IMR-90 (cell line): ENCODE measurements at regions not wholly inside any gene's neighbourhood (a gene's known extent, or its start where the extent isn't known, plus 50 kb on each side); places are given as distances from the start of the nearest gene placed in this dataset.

ENCODE experiments used
- ATAC-seq: fragments of 200-7000 bp; cut with Tn5 transposase; 2 replicates; pipeline ENCODE4 v1.9.1; 2020; ENCODE audit warnings: low read depth, mild to moderate bottlenecking, moderate library complexity
- BruUV-seq: library from RNA; stranded (reverse); fragments of 400-500 nt; replicated peaks from 2 replicates; lab custom pipeline; 2021; lab: Mats Ljungman, UMichigan
- CTCF ChIA-PET: fragments of 300-600 bp; formaldehyde crosslinking; extraction: SDS; loops from one replicate; lab custom pipeline; 2021; ENCODE audit warnings: antibody characterized with exemption; lab: Yijun Ruan, JAX
- POLR2A ChIA-PET: fragments of 300-600 bp; sonication (Branson Sonifier 250); formaldehyde crosslinking; loops from one replicate; lab custom pipeline; 2022; ENCODE audit warnings: antibody characterized with exemption; ENCODE audit not compliant: unreplicated experiment; lab: Charles Lee
- DNase-seq: peaks from one replicate; pipeline ENCODE4 v3.0.0; 2013
- H2AFZ ChIP-seq: replicated peaks from 2 replicates; pipeline ENCODE3; 2013; ENCODE audit warnings: low read length, mild to moderate bottlenecking; ENCODE audit not compliant: poor library complexity
- H2AK5ac ChIP-seq: 2 replicates; pipeline ENCODE4 v1.6.1; 2013; ENCODE audit warnings: low read depth, low read length, inconsistent platforms
- H2AK9ac ChIP-seq: replicated peaks from 2 replicates; pipeline ENCODE3; 2013; ENCODE audit warnings: mild to moderate bottlenecking, low read depth, low read length, moderate library complexity; ENCODE audit not compliant: poor library complexity
- H2BK120ac ChIP-seq: 2 replicates; pipeline ENCODE4 v1.6.1; 2013; ENCODE audit warnings: low read depth, low read length, inconsistent platforms
- H2BK15ac ChIP-seq: 3 replicates; pipeline ENCODE4 v1.6.1; 2013; ENCODE audit warnings: low read depth, low read length, inconsistent platforms
- H2BK20ac ChIP-seq: 2 replicates; pipeline ENCODE4 v1.6.1; 2013; ENCODE audit warnings: low read depth, mild to moderate bottlenecking, inconsistent platforms, low read length, moderate library complexity
- H2BK5ac ChIP-seq: 2 replicates; pipeline ENCODE4 v1.6.1; 2013; ENCODE audit warnings: mild to moderate bottlenecking, low read depth, low read length, inconsistent platforms; ENCODE audit not compliant: poor library complexity, severe bottlenecking
- H3K14ac ChIP-seq: replicated peaks from 2 replicates; pipeline ENCODE4 v1.6.1; 2013; ENCODE audit warnings: low read depth, low read length, inconsistent platforms
- H3K18ac ChIP-seq: 2 replicates; pipeline ENCODE4 v1.6.1; 2013; ENCODE audit warnings: low read depth, low read length, control low read depth
- H3K23ac ChIP-seq: 2 replicates; pipeline ENCODE4 v1.6.1; 2013; ENCODE audit warnings: low read depth, low read length, inconsistent platforms
- H3K27ac ChIP-seq: 2 replicates; pipeline ENCODE4 v1.5.1; 2013; ENCODE audit warnings: mild to moderate bottlenecking, control low read depth, low read length; ENCODE audit not compliant: insufficient read depth
- H3K27me3 ChIP-seq: 2 replicates; pipeline ENCODE4 v1.6.1; 2013; ENCODE audit warnings: low read length; ENCODE audit not compliant: control insufficient read depth, insufficient read depth
- H3K36me3 ChIP-seq: 2 replicates; pipeline ENCODE4 v1.6.1; 2013; ENCODE audit warnings: low read length, mixed read lengths; ENCODE audit not compliant: control insufficient read depth, insufficient read depth
- H3K4ac ChIP-seq: 2 replicates; pipeline ENCODE4 v1.6.1; 2013; ENCODE audit warnings: low read depth, low read length, inconsistent platforms
- H3K4me1 ChIP-seq: 2 replicates; pipeline ENCODE4 v1.6.1; 2013; ENCODE audit warnings: low read length, mixed read lengths; ENCODE audit not compliant: control insufficient read depth, insufficient read depth
- H3K4me2 ChIP-seq: 2 replicates; pipeline ENCODE4 v1.6.1; 2013; ENCODE audit warnings: low read depth, mild to moderate bottlenecking, control low read depth, low read length, moderate library complexity
- H3K4me3 ChIP-seq: 2 replicates; pipeline ENCODE4 v1.5.1; 2013; ENCODE audit warnings: low read depth, mild to moderate bottlenecking, control low read depth, low read length, moderate library complexity; ENCODE audit not compliant: insufficient read depth
- H3K56ac ChIP-seq: 2 replicates; pipeline ENCODE4 v1.6.1; 2013; ENCODE audit warnings: low read length, inconsistent platforms; ENCODE audit not compliant: insufficient read depth; ENCODE audit errors: extremely low read depth
- H3K79me1 ChIP-seq, 2 experiments: 2 replicates each; pipeline ENCODE4 v1.6.1; 2013; ENCODE audit warnings: low read length in 2 of 2, inconsistent platforms in 1 of 2, low read depth in 1 of 2
- H3K9ac ChIP-seq: 2 replicates; pipeline ENCODE4 v1.6.1; 2013; ENCODE audit warnings: low read depth, low read length, control low read depth
- H3K9me1 ChIP-seq: 2 replicates; pipeline ENCODE4 v1.6.1; 2013; ENCODE audit warnings: low read length, inconsistent platforms; ENCODE audit not compliant: insufficient read depth
- H3K9me3 ChIP-seq: 2 replicates; pipeline ENCODE4 v1.6.1; 2013; ENCODE audit warnings: low read length; ENCODE audit not compliant: control insufficient read depth, insufficient read depth
- H4K20me1 ChIP-seq: 2 replicates; pipeline ENCODE4 v1.6.1; 2013; ENCODE audit warnings: low read length, inconsistent platforms; ENCODE audit not compliant: insufficient read depth
- H4K5ac ChIP-seq: 2 replicates; pipeline ENCODE4 v1.6.1; 2013; ENCODE audit warnings: mild to moderate bottlenecking, low read depth, low read length, control low read depth
- H4K8ac ChIP-seq, 2 experiments: 2 replicates each; pipeline ENCODE4 v1.6.1; 2013; ENCODE audit warnings: low read depth in 2 of 2, low read length in 2 of 2, control low read depth in 1 of 2, inconsistent platforms in 1 of 2
- H4K91ac ChIP-seq: 2 replicates; pipeline ENCODE4 v1.6.1; 2013; ENCODE audit warnings: low read depth, low read length, inconsistent platforms; ENCODE audit not compliant: insufficient read depth
- BHLHE40 ChIP-seq: fragments of 150-350 bp; IDR thresholded peaks from 2 replicates; pipeline ENCODE4 v1.6.1; 2016; ENCODE audit warnings: mild to moderate bottlenecking, low read depth, low read length
- CEBPB ChIP-seq: IDR thresholded peaks from 2 replicates; pipeline ENCODE4 v1.6.1; 2012; ENCODE audit warnings: low read depth, low read length, improper control_type of control experiment
- CHD1 ChIP-seq: IDR thresholded peaks from 2 replicates; pipeline ENCODE4 v1.6.1; 2012; ENCODE audit warnings: low read depth, low read length, improper control_type of control experiment
- CTCF ChIP-seq: conservative IDR thresholded peaks from 2 replicates; pipeline ENCODE4 v1.5.1; 2012; ENCODE audit warnings: mild to moderate bottlenecking, low read depth, low read length, improper control_type of control experiment
- ELK1 ChIP-seq: fragments of 150-350 bp; IDR thresholded peaks from 2 replicates; pipeline ENCODE4 v1.6.1; 2016; ENCODE audit warnings: low read depth, mild to moderate bottlenecking, low read length, moderate library complexity, borderline replicate concordance
- FOS ChIP-seq: fragments of 150-350 bp; IDR thresholded peaks from 2 replicates; pipeline ENCODE4 v1.6.1; 2016; ENCODE audit warnings: low read depth, low read length
- MAFK ChIP-seq: IDR thresholded peaks from 2 replicates; pipeline ENCODE4 v1.6.1; 2012; ENCODE audit warnings: low read depth, low read length, improper control_type of control experiment
- MAZ ChIP-seq: IDR thresholded peaks from 2 replicates; pipeline ENCODE4 v1.6.1; 2012; ENCODE audit warnings: low read depth, mild to moderate bottlenecking, low read length, improper control_type of control experiment, moderate library complexity, borderline replicate concordance
- MXI1 ChIP-seq: IDR thresholded peaks from 2 replicates; pipeline ENCODE4 v1.6.1; 2012; ENCODE audit warnings: low read depth, mild to moderate bottlenecking, low read length, moderate library complexity, borderline replicate concordance
- NFE2L2 ChIP-seq: fragments of 150-350 bp; IDR thresholded peaks from 2 replicates; pipeline ENCODE4 v1.6.1; 2016; ENCODE audit warnings: low read depth, mild to moderate bottlenecking, low read length
- POLR2A ChIP-seq: IDR thresholded peaks from 2 replicates; pipeline ENCODE4 v1.6.1; 2012; ENCODE audit warnings: mild to moderate bottlenecking, low read depth, low read length
- RAD21 ChIP-seq: IDR thresholded peaks from 2 replicates; pipeline ENCODE4 v1.6.1; 2012; ENCODE audit warnings: low read length, improper control_type of control experiment
- RCOR1 ChIP-seq: IDR thresholded peaks from 2 replicates; pipeline ENCODE4 v1.6.1; 2012; ENCODE audit warnings: mild to moderate bottlenecking, low read length, improper control_type of control experiment; ENCODE audit not compliant: insufficient replicate concordance
- RFX5 ChIP-seq: IDR thresholded peaks from 2 replicates; pipeline ENCODE4 v1.8.0; 2012; ENCODE audit warnings: low read depth, mild to moderate bottlenecking, low read length, moderate library complexity
- SMC3 ChIP-seq: fragments of 150-350 bp; IDR thresholded peaks from 2 replicates; pipeline ENCODE4 v1.6.1; 2016; ENCODE audit warnings: low read depth, mild to moderate bottlenecking, antibody characterized with exemption, low read length, moderate library complexity
- USF2 ChIP-seq: fragments of 150-350 bp; IDR thresholded peaks from 2 replicates; pipeline ENCODE4 v1.6.1; 2017; ENCODE audit warnings: mild to moderate bottlenecking, antibody characterized with exemption, low read length, low read depth
- WGBS, 2 experiments: methylation state at CpG; one replicate each; pipeline versions ENCODE4 v1.1.5 to v1.1.7; 2013; ENCODE audit warnings: missing lambda C conversion rate in 2 of 2; ENCODE audit not compliant: insufficient read length in 1 of 2; ENCODE audit errors: extremely low coverage in 2 of 2; 5-methylcytosine and 5-hydroxymethylcytosine counted together
- dilution Hi-C: fragments of 300-500 bp; cut with HindIII; formaldehyde crosslinking; loops from one replicate; pipeline ENCODE4 v1.14.3; 2018; ENCODE audit warnings: low sequenced_read_pairs; ENCODE audit not compliant: unreplicated experiment
- in situ Hi-C: fragments of 300-500 bp; cut with MboI; formaldehyde crosslinking; loops from 3 replicates; pipeline ENCODE4 v1.14.3; 2019; ENCODE audit warnings: low sequenced_read_pairs, inconsistent platforms, mixed read lengths
- intact Hi-C: fragments of 100-400 bp; cut with micrococcal nuclease; formaldehyde crosslinking; loops from 2 replicates; pipeline ENCODE4 v1.10.0; 2022

- Histone ChIP-seq H2BK20ac (no peak overlapping the region), H3K9me1 (no peaks in the 10 kb centered on the region), H3K56ac (no peak overlapping the region), H2BK5ac (no peak overlapping the region), H3K23ac (no peak overlapping the region), H3K27ac (no peak overlapping the region), H4K20me1 (no peaks in the 10 kb centered on the region), H2AK9ac (no peak overlapping the region), H2BK15ac (no peak overlapping the region), H3K9me3 (peaks cover 30% of the 10 kb centered on the region), H2BK120ac (no peak overlapping the region), H3K79me1 (no peaks in the 10 kb centered on the region), H3K27me3 (no peaks in the 10 kb centered on the region), H3K14ac (no peak overlapping the region), H3K9ac (no peak overlapping the region), H3K4me3 (no peak overlapping the region), H2AK5ac (no peak overlapping the region), H4K5ac (no peak overlapping the region), H3K18ac (no peak overlapping the region), H3K4ac (no peak overlapping the region), H2AFZ (peak overlapping the region; percentile 32), H3K36me3 (no peaks in the 10 kb centered on the region), H3K4me2 (no peak overlapping the region), H4K91ac (no peak overlapping the region), H4K8ac (no peak overlapping the region), H3K4me1 (no peaks in the 10 kb centered on the region)
- CTCF ChIA-PET = no interaction called here
- BruUV-seq = no TSS peak
- POLR2A ChIA-PET = no interaction called here
- ATAC-seq = no peak
- in situ Hi-C loops (no loop called here), dilution Hi-C loops (no loop called here), intact Hi-C loops (no loop called here)
- no peak for TF ChIP-seq CHD1
- no peak for TF ChIP-seq CEBPB
- TF ChIP-seq NFE2L2 = no peak
- TF ChIP-seq SMC3 = no peak
- TF ChIP-seq RAD21 = no peak
- TF ChIP-seq ELK1 = no peak
- no peak for TF ChIP-seq MXI1
- no peak for TF ChIP-seq CTCF
- no peak for TF ChIP-seq USF2
- TF ChIP-seq RCOR1 = no peak
- TF ChIP-seq MAFK = no peak
- TF ChIP-seq BHLHE40 = no peak
- no peak for TF ChIP-seq RFX5
- no peak for TF ChIP-seq MAZ
- no peak for TF ChIP-seq POLR2A
- TF ChIP-seq FOS = no peak
- no peak for DNase-seq
- 85% methylated on average over 5 of the region's 22 CpGs; no CpG with 5 or more reads in 1 of the 2 experiments for WGBS, 2 experiments
These were observed 56.1 kb downstream of the ZNF727 start for GRCh38 chr7:64101126-64101942.
